Lower lobe of right lung (tissue), 2 donors: ENCODE measurements at regions not wholly inside any gene's neighbourhood (a gene's known extent, or its start where the extent isn't known, plus 50 kb on each side); places are given as distances from the start of the nearest gene placed in this dataset.

Experiments
- ATAC-seq, 2 donors: fragments of 200-7000 bp; cut with Tn5 transposase; one replicate each; pipeline ENCODE4 v1.9.1; 2020 to 2022; ENCODE audit warnings: mild to moderate bottlenecking in 2 of 2, moderate library complexity in 2 of 2
- DNase-seq: peaks from one replicate; pipeline ENCODE4 v3.0.0-alpha.2; 2020
- H3K27ac ChIP-seq: fragments of 200-600 bp; one replicate; pipeline ENCODE4 v1.8.0; 2022
- H3K27me3 ChIP-seq: fragments of 200-600 bp; one replicate; pipeline ENCODE4 v1.8.0; 2022; ENCODE audit warnings: low read depth
- H3K36me3 ChIP-seq: fragments of 200-600 bp; one replicate; pipeline ENCODE4 v1.8.0; 2022; ENCODE audit warnings: mild to moderate bottlenecking
- H3K4me1 ChIP-seq: fragments of 200-600 bp; one replicate; pipeline ENCODE4 v1.8.0; 2022
- H3K4me3 ChIP-seq: fragments of 200-600 bp; one replicate; pipeline ENCODE4 v1.8.0; 2022; ENCODE audit warnings: mild to moderate bottlenecking
- H3K9me3 ChIP-seq: fragments of 200-600 bp; one replicate; pipeline ENCODE4 v1.8.0; 2022
- CTCF ChIP-seq: fragments of 200-600 bp; IDR thresholded peaks from one replicate; pipeline ENCODE4 v1.8.0; 2022; ENCODE audit warnings: antibody characterized with exemption, mild to moderate bottlenecking
- intact Hi-C: fragments of 100-400 bp; cut with DNase I; formaldehyde crosslinking; loops from one replicate; pipeline ENCODE4 v1.11.0; 2022
- donor health status: DM: no; HTN: yes; CAD: no; lungs with severe emphysema.

GRCh38 chr7:116332766-116333165 lies 122.4 kb downstream of the TES start:
- DNase-seq (no peak), ATAC-seq (no peak)
- intact Hi-C loops = no loop called here
- no peaks in the 10 kb centered on the region for H3K36me3 ChIP-seq
- H3K27ac ChIP-seq = no peak overlapping the region
- no peaks in the 10 kb centered on the region for H3K9me3 ChIP-seq
- H3K4me1 ChIP-seq = peaks cover 8% of the 10 kb centered on the region
- no peaks in the 10 kb centered on the region for H3K27me3 ChIP-seq
- no peak for TF ChIP-seq CTCF
- H3K4me3 ChIP-seq = no peak overlapping the region

GRCh38 chr7:116334555-116334954 lies 124.2 kb downstream of the TES start:
- no peak for DNase-seq

DNA sequence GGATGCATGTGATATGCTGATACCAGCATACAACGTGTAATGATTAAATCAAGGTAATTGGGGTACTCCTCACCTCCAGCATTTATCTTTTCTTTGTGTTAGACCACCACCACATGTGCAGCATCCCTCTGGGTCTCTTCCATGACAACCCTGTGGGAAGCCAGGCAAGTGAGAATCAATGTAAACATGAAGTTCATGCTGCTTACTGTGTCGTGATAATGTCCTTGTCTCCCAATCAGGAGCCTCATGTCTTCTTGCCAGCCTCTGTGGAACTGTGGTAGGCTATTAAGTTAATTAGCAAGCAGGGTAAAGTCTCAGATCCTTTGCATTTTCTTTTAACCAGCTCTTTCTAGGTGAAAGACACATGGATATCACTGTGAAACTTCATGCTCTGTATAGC lies 126.7 kb downstream of the TES start:
- Histone ChIP-seq H3K27ac (no peak overlapping the region), H3K4me3 (no peak overlapping the region), H3K27me3 (no peaks in the 10 kb centered on the region), H3K36me3 (no peaks in the 10 kb centered on the region), H3K9me3 (no peaks in the 10 kb centered on the region), H3K4me1 (peaks cover 14% of the 10 kb centered on the region)
- TF ChIP-seq CTCF = no peak
- ATAC-seq (no peak), DNase-seq (no peak)
- intact Hi-C loops = no loop called here

More at GRCh38 chr7:116334555-116334954, 124.2 kb downstream of the TES start:
- intact Hi-C loops = no loop called here
- no peak for TF ChIP-seq CTCF
- peaks cover 13% of the 10 kb centered on the region for H3K4me1 ChIP-seq
- H3K27ac ChIP-seq = no peak overlapping the region
- ATAC-seq = no peak
- no peaks in the 10 kb centered on the region for H3K9me3 ChIP-seq
- no peak overlapping the region for H3K4me3 ChIP-seq
- H3K27me3 ChIP-seq = no peaks in the 10 kb centered on the region
- no peaks in the 10 kb centered on the region for H3K36me3 ChIP-seq

DNA sequence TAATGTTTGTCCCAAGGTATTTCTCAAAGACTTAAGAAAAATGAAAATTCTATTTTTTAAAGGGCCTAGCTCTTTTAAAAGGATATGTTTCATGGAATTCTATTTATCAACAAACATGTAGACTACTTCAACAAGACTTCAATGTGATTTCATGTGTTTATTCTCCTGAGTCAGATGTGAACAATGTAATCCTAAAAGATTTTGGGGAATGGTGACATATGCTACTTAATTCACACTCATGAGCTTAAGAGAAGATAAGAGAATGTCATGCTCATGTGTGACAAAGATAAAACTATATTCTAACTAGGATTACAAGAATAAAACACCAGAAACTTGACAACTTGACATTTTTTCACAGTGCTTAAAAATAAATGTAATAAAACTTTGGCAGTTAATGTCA lies 127.5 kb downstream of the TES start:
- peak in 1 of 2 donors; percentile 63 for ATAC-seq
- no peak overlapping the region for H3K4me3 ChIP-seq
- no peak for TF ChIP-seq CTCF
- H3K36me3 ChIP-seq = no peaks in the 10 kb centered on the region
- H3K9me3 ChIP-seq = no peaks in the 10 kb centered on the region
- intact Hi-C loops = no loop called here
- no peak for DNase-seq
- H3K27me3 ChIP-seq = no peaks in the 10 kb centered on the region
- peaks cover 14% of the 10 kb centered on the region for H3K4me1 ChIP-seq
- H3K27ac ChIP-seq = no peak overlapping the region

DNA sequence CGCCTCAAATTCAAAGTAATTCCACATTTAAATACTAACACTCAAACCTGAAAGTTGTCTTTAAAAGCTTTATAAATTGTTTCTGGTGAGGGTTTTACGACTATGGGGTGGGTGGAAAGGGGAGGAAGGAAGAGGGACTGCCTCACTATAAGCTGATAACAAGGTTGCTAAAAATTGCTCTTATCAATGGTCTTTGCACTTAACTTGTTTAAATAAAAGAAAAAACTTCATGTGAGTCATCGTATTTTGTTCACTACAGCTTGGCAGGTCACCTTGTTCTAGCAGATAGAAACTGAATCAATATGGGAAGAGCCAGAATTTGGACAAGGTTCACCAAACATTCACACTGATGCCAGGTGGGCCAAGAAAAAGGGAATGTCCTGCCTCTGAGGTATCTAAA lies 129.2 kb downstream of the TES start:
- H3K4me3 ChIP-seq = no peak overlapping the region
- no peak for TF ChIP-seq CTCF
- peak overlapping the region; percentile 5 for H3K27ac ChIP-seq
- H3K27me3 ChIP-seq = no peaks in the 10 kb centered on the region
- no peak for DNase-seq
- intact Hi-C loops = no loop called here
- ATAC-seq = peak in 1 of 2 donors; percentile 86
- no peaks in the 10 kb centered on the region for H3K36me3 ChIP-seq
- no peaks in the 10 kb centered on the region for H3K9me3 ChIP-seq
- H3K4me1 ChIP-seq = peaks cover 14% of the 10 kb centered on the region
